ENCODE measurements at regions not wholly inside any gene's neighbourhood (a gene's known extent, or its start where the extent isn't known, plus 50 kb on each side); places are given as distances from the start of the nearest gene placed in this dataset.

DNA sequence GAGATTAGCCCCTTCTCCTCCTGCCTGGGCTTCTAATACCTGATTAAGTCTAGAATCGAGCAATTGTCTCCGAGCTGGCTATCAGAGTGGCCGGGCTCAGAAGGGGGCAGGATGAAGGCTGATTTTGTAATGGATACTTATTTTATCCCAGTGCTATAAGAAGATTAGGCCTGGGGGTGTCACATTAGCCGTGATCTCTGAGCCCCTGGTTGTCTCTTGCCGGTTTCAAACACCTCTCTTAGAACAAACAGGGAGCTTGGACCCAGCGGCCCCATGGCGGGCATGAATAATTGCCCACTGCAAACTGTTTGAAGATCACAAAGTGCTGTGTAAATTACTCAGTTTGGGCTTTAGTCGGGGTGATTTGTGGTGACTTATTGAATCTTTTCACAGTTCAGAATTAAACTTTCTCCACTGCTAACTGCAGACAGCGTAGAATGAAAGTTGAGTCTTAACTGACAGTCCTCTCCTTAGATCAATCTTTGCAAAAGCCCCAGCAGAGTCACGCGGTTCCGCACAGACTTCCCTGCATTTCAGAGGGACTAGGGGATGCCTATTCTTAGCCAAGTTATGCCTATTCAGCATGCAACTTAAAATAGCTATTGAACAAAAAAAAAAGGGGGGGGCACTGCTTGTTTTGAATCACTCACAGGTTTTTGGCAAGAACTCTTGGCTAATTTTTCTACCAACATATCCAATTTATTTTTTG, 200.6 kb upstream of the IRX1 start:
- CTCF ChIA-PET, result no interaction called here
- POLR2A ChIA-PET (ENCODE audit: low non-redundant PET), result no interaction called here
- TF ChIP-seq, protein P1, sequence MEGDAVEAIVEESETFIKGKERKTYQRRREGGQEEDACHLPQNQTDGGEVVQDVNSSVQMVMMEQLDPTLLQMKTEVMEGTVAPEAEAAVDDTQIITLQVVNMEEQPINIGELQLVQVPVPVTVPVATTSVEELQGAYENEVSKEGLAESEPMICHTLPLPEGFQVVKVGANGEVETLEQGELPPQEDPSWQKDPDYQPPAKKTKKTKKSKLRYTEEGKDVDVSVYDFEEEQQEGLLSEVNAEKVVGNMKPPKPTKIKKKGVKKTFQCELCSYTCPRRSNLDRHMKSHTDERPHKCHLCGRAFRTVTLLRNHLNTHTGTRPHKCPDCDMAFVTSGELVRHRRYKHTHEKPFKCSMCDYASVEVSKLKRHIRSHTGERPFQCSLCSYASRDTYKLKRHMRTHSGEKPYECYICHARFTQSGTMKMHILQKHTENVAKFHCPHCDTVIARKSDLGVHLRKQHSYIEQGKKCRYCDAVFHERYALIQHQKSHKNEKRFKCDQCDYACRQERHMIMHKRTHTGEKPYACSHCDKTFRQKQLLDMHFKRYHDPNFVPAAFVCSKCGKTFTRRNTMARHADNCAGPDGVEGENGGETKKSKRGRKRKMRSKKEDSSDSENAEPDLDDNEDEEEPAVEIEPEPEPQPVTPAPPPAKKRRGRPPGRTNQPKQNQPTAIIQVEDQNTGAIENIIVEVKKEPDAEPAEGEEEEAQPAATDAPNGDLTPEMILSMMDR (conservative IDR thresholded peaks at IDR 0.05; ENCODE audit: low read depth), result no peak
- no peak overlapping the region for H3K27ac ChIP-seq
- DNase-seq (ENCODE audit: low spot score), result no peak

DNA sequence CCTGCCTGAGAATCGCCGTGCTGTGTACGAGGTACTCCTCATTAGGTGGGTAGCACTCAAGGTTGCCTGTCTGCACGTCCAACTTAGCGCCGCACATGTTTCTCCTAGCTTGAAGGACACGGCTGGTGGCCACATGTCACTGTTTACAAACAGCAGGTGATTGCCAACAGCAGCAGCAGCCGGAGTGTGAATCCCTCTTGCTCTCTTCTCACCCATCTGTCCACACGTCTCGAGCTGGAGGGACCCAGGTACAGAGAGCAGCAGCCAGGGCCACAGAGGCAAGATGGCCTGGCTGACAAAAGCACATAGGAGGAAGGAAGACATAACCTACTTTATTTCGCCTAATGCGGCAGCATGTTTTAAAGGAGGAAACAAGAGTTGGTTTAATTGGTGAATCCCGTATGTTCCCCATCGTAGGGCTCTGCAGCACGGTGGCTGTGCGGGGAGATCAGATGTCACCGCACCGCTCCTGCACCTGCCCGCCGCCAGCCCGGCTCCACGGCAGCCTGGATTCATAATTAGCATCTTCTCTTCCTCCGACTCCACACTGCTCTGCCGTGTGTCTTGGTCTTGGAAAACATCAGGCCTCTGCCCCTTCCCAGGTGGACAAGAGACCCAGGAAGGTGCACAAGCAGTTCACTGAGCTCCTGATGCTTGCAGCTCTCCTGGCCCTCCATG, 201.6 kb upstream of the IRX1 start:
- DNase-seq (ENCODE audit: low spot score), result no peak
- POLR2A ChIA-PET (ENCODE audit: low non-redundant PET), result no interaction called here
- CTCF ChIA-PET, result interaction anchor here (0.6 kb wide), 1 partner anchor 665 kb away, joined by 3 read pairs; no protein-coding TSS in a partner anchor
- TF ChIP-seq, protein P1 (conservative IDR thresholded peaks at IDR 0.05; ENCODE audit: low read depth), result no peak
- H3K27ac ChIP-seq, result no peak overlapping the region

DNA sequence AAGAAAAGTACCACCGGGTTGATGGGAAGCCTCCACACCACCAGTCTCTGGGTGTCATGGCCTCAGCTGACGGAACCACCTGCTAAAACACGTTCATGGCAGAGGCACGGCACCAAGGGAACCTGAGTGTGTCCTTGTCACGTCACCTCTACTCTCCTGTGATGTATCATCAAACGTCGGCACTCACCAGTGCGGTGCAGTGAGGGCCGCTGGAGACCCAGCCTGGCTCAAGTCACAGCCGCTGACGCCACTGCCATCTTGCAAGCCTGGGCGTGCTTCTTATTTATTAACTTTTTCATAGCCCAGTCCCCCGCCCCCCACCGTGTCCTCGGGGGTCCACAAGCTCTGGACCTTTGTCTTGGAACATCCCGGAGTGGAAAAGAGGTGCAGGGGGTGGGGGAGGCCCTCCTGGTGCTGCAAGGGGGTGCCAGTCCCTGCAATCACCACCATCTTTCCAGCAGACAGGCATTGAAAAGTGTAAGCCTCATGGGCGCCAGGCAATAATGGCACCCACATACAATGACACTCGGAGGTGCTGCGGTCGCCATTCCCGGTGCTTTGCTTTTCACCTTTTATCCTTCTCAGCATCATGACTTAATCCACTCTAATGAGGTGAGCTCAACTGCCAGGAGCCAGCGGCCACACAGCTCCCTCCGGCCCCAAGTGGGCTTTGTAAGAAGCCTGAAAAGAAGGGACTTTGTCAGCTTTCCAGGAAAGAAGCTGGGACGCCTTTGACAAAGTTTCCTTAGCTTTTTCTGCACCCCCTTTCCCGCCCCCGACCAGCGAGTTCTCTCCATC, 202.3 kb upstream of the IRX1 start:
- POLR2A ChIA-PET (ENCODE audit: low non-redundant PET), result no interaction called here

DNA sequence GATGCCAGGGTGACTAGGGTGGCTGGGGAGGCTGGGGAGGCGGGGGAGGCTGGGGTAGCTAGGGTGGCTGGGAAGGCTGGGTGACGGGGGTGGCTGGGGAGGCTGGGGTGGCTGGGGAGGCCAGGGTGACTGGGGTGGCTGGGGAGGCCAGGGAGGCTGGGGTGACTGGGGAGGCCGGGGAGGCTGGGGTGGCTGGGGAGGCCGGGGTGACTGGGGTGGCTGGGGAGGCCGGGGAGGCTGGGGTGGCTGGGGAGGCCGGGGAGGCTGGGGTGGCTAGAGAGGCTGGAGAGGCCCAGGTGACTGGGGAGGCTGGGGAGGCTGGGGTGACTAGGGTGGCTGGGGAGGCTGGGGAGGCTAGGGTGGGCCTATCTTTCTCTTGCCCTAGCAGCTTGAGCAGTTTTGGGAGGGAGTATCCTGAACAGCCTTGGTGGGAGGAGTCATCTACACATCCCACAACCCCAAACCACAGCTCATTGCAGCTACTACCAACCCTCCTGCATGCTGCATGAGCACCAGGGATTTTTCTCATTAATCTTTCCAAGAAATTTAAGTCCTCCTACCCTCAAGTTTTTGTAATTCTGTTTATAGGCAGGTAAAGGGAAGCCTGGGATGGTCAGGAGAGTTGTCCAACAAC, 203.2 kb upstream of the IRX1 start:
- DNase-seq (ENCODE audit: low spot score), result no peak
- ChIA-PET POLR2A (ENCODE audit: low non-redundant PET) (no interaction called here), CTCF (no interaction called here)
- TF ChIP-seq, protein P1 (conservative IDR thresholded peaks at IDR 0.05; ENCODE audit: low read depth), result no peak
- H3K27ac ChIP-seq, result no peak overlapping the region

More for the DNA sequence above, 202.3 kb upstream of the IRX1 start:
- TF ChIP-seq, protein P1 (conservative IDR thresholded peaks at IDR 0.05; ENCODE audit: low read depth), result no peak
- no peak for DNase-seq (ENCODE audit: low spot score)
- no peak overlapping the region for H3K27ac ChIP-seq
- CTCF ChIA-PET, result interaction anchor here (0.6 kb wide), 1 partner anchor 664 kb away, joined by 3 read pairs; no protein-coding TSS in a partner anchor

DNA sequence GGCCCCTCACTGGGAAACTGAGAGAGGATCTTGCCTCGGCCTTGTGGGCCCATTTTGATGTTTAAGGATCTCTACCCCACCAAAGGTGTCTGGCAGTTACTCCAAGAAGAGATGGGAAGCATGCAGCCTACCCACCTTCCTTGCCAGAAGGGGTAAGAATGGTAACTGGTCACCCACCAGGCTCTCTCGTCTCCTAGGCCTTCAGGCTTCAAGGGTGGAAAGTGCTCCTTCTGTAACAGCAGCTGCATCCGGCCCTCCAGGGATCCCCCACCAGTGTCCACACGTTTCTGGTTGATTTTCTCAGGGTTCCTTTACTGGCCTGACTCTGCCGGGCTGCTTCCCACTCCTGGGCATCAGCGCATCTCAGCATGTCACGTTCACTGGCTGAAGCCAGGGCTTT, 204.4 kb upstream of the IRX1 start:
- no peak for DNase-seq (ENCODE audit: low spot score)
- ChIA-PET CTCF (no interaction called here), POLR2A (ENCODE audit: low non-redundant PET) (no interaction called here)
- TF ChIP-seq, protein P1 (conservative IDR thresholded peaks at IDR 0.05; ENCODE audit: low read depth), result no peak
- no peak overlapping the region for H3K27ac ChIP-seq

DNA sequence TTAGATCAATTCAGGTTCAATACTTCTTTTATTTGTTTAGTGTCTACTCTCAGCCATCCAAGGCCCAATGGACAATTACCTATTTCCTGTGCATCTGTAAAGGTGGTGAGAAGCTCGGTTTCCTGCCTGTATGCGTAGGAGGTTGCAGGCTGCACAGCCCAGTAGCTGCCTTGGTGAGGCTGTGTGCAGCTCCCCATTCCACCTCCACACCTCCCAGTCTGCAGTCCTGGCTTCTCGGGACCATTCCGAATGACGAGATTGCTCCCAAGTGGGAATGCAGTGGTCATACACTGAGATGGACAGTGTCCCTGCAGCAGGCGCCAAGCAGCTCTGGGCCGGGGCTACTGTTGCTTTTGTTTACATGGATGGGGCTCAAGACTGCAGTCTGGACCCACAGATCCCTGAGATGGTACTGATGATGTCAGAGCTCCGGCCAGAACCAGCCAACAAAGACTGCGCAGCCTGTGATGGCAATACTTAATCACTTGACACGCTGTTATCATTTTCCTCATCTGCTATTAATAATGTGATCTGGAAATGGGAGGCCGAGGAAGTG, 206.1 kb upstream of the IRX1 start:
- POLR2A ChIA-PET (ENCODE audit: low non-redundant PET), result no interaction called here
- no peak for DNase-seq (ENCODE audit: low spot score)
- CTCF ChIA-PET, result no interaction called here
- no peak overlapping the region for H3K27ac ChIP-seq
- TF ChIP-seq, protein P1 (conservative IDR thresholded peaks at IDR 0.05; ENCODE audit: low read depth), result no peak
